Glutamatergic neuron (in vitro differentiated cells): ENCODE measurements at regions not wholly inside any gene's neighbourhood (a gene's known extent, or its start where the extent isn't known, plus 50 kb on each side); places are given as distances from the start of the nearest gene placed in this dataset.

Experiments used
- DNase-seq: peaks from one replicate; pipeline ENCODE4 v3.0.0; 2022
- H3K27ac Mint-ChIP-seq: one replicate; pipeline ENCODE4 v1.8.0; 2020; ENCODE audit warnings: mild to moderate bottlenecking, mixed read lengths, inconsistent platforms; ENCODE audit not compliant: unreplicated experiment
- H3K27me3 Mint-ChIP-seq: one replicate; pipeline ENCODE4 v1.8.0; 2020; ENCODE audit warnings: mild to moderate bottlenecking, moderate library complexity, mixed read lengths, inconsistent platforms; ENCODE audit not compliant: unreplicated experiment
- H3K36me3 Mint-ChIP-seq: one replicate; pipeline ENCODE4 v1.8.0; 2020; ENCODE audit warnings: mild to moderate bottlenecking, mixed read lengths, inconsistent platforms; ENCODE audit not compliant: unreplicated experiment
- H3K4me1 Mint-ChIP-seq: one replicate; pipeline ENCODE4 v1.8.0; 2020; ENCODE audit warnings: mild to moderate bottlenecking, low read depth, mixed read lengths, inconsistent platforms; ENCODE audit not compliant: unreplicated experiment
- H3K4me3 Mint-ChIP-seq: one replicate; pipeline ENCODE4 v1.8.0; 2020; ENCODE audit warnings: mild to moderate bottlenecking, mixed read lengths, inconsistent platforms; ENCODE audit not compliant: unreplicated experiment
- H3K9me3 Mint-ChIP-seq: one replicate; pipeline ENCODE4 v1.8.0; 2020; ENCODE audit warnings: mild to moderate bottlenecking, moderate library complexity, mixed read lengths, inconsistent platforms; ENCODE audit not compliant: unreplicated experiment
- CTCF ChIP-seq: fragments of 200-600 bp; sonication (generic); IDR thresholded peaks from one replicate; pipeline ENCODE4 v1.5.0; 2021; ENCODE audit not compliant: partially characterized antibody, unreplicated experiment

GRCh38 chr12:125564753-125565152, 499.5 kb downstream of the AACS start:
- no peak overlapping the region for H3K4me3 Mint-ChIP-seq
- peaks cover 3% of the 10 kb centered on the region for H3K9me3 Mint-ChIP-seq
- no peak overlapping the region for H3K27ac Mint-ChIP-seq
- no peaks in the 10 kb centered on the region for H3K4me1 Mint-ChIP-seq
- H3K27me3 Mint-ChIP-seq, result peaks cover 5% of the 10 kb centered on the region
- H3K36me3 Mint-ChIP-seq, result no peaks in the 10 kb centered on the region
- DNase-seq, result no peak
- TF ChIP-seq CTCF, result no peak

GRCh38 chr12:125567581-125567980, 502.3 kb downstream of the AACS start:
- Mint-ChIP-seq H3K27ac (no peak overlapping the region), H3K4me1 (no peaks in the 10 kb centered on the region), H3K4me3 (no peak overlapping the region), H3K27me3 (peaks cover 5% of the 10 kb centered on the region), H3K9me3 (peaks cover 2% of the 10 kb centered on the region), H3K36me3 (no peaks in the 10 kb centered on the region)
- no peak for TF ChIP-seq CTCF
- DNase-seq, result no peak

GRCh38 chr12:125568306-125568705, 503.1 kb downstream of the AACS start:
- H3K4me1 Mint-ChIP-seq, result no peaks in the 10 kb centered on the region
- H3K9me3 Mint-ChIP-seq, result peaks cover 2% of the 10 kb centered on the region
- no peak overlapping the region for H3K4me3 Mint-ChIP-seq
- DNase-seq, result no peak
- TF ChIP-seq CTCF, result no peak
- H3K27me3 Mint-ChIP-seq, result peaks cover 2% of the 10 kb centered on the region
- H3K36me3 Mint-ChIP-seq, result no peaks in the 10 kb centered on the region
- H3K27ac Mint-ChIP-seq, result no peak overlapping the region

- H3K27ac Mint-ChIP-seq, result no peak overlapping the region
- H3K4me3 Mint-ChIP-seq, result no peak overlapping the region
- peaks cover 4% of the 10 kb centered on the region for H3K36me3 Mint-ChIP-seq
- no peaks in the 10 kb centered on the region for H3K9me3 Mint-ChIP-seq
- DNase-seq, result no peak
- H3K27me3 Mint-ChIP-seq, result no peaks in the 10 kb centered on the region
- no peaks in the 10 kb centered on the region for H3K4me1 Mint-ChIP-seq
- TF ChIP-seq CTCF, result no peak
Observed at GRCh38 chr12:125573271-125573670, 508.0 kb downstream of the AACS start.

GRCh38 chr12:125577334-125577733, 512.1 kb downstream of the AACS start:
- H3K36me3 Mint-ChIP-seq, result peaks cover 11% of the 10 kb centered on the region
- no peak overlapping the region for H3K27ac Mint-ChIP-seq
- H3K27me3 Mint-ChIP-seq, result no peaks in the 10 kb centered on the region
- H3K9me3 Mint-ChIP-seq, result no peaks in the 10 kb centered on the region
- TF ChIP-seq CTCF, result no peak
- H3K4me3 Mint-ChIP-seq, result no peak overlapping the region
- DNase-seq, result no peak
- H3K4me1 Mint-ChIP-seq, result no peaks in the 10 kb centered on the region
